Retinal pigment epithelial cell (primary cell): ENCODE measurements at regions not wholly inside any gene's neighbourhood (a gene's known extent, or its start where the extent isn't known, plus 50 kb on each side); places are given as distances from the start of the nearest gene placed in this dataset.
A peak's percentile ranks its signal among the peaks of the same experiment; 100 is the strongest.

Source experiments
- DNase-seq: peaks from one replicate; pipeline ENCODE4 v3.0.0-alpha.2; 2010; ENCODE audit warnings: low read depth
- H3K4me3 ChIP-seq: 2 replicates; pipeline ENCODE4 v1.5.1; 2011; ENCODE audit warnings: mild to moderate bottlenecking, low read length, control low read depth, moderate library complexity
- CTCF ChIP-seq: conservative IDR thresholded peaks from 2 replicates; pipeline ENCODE4 v1.5.1; 2011; ENCODE audit warnings: low read depth, low read length, control low read depth, inconsistent platforms

DNA sequence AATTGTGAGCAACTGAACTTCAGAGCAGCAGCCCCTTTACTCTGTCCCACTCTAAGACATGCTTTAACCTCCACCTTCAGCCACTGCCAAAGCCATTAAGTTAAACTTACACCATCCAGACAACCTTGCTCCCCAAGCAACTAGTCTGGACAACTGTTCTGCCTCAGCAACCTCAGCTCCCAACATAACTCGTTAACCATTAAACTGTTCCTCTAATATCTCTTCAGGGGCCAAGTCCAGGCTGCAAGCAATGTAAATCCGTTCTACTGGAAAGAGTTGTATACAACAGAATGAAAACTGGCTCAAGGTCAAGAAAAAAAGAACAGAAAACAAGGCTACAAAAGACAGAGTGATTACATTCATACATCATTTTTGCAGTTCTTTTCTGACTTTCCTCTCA, 131.7 kb upstream of the TARS1 start:
- no peak overlapping the region for H3K4me3 ChIP-seq
- no peak for TF ChIP-seq CTCF
- no peak for DNase-seq

DNA sequence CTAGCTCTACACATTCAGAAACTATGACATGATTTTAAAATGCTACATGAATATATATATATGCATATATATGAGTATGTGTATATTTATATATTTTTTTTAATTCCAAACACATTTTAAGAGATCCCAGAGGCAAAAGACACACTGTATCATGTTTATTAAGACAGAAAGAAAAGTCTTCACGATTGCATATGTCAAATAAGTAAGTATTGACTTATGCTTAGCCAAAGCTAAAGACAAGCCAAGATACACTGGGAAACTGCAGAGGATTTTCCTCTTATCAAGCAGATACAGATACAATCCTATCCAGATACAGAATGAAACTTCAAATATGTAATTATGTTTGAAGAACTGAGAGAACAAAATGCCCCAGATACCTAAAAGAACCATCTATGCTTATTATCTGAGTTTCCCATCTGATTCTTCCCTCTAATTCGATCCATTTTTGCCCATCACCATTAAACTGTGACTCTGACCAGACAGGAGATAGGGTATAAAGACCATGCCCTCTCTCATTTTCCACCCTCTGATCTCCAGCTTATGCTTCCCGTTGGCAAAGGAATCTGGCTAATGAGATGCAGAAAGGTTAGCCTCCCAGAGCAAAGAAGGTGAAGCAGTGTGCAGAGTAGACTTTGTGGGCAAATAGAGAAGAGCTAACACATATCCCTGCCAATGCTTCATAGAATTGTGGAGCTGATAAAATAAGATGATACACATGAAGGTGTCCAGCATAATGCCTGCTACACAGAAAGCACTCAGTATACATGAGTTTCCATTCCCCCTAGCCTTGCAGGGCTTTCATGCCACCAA, 131.0 kb upstream of the TARS1 start:
- no peak overlapping the region for H3K4me3 ChIP-seq
- no peak for DNase-seq
- no peak for TF ChIP-seq CTCF

GRCh38 chr5:33310451-33310850, 130.3 kb upstream of the TARS1 start:
- DNase-seq = no peak
- H3K4me3 ChIP-seq = no peak overlapping the region
- no peak for TF ChIP-seq CTCF

- no peak for TF ChIP-seq CTCF
- DNase-seq = no peak
- no peak overlapping the region for H3K4me3 ChIP-seq
These were observed 128.9 kb upstream of the TARS1 start for GRCh38 chr5:33311893-33312292.

- DNase-seq = peak; percentile 75
- TF ChIP-seq CTCF = no peak
These were observed 127.9 kb upstream of the TARS1 start for GRCh38 chr5:33312571-33313549.

GRCh38 chr5:33315189-33315588, 125.6 kb upstream of the TARS1 start:
- DNase-seq = no peak
- no peak for TF ChIP-seq CTCF

More at GRCh38 chr5:33312571-33313549, 127.9 kb upstream of the TARS1 start:
- H3K4me3 ChIP-seq = no peak overlapping the region

More at GRCh38 chr5:33315189-33315588, 125.6 kb upstream of the TARS1 start:
- no peak overlapping the region for H3K4me3 ChIP-seq
